Activated CD4-positive, alpha-beta T cell treated with anti-CD3 and anti-CD28 coated beads, Interleukin-2, amount 10 ng/mL, durations not matched to agents 24 days and 14 days (primary cell): ENCODE measurements at regions not wholly inside any gene's neighbourhood (a gene's known extent, or its start where the extent isn't known, plus 50 kb on each side); places are given as distances from the start of the nearest gene placed in this dataset.

ENCODE experiments used
- DNase-seq: peaks from one replicate; pipeline ENCODE4 v3.0.0; 2022
- H3K27ac Mint-ChIP-seq: one replicate; pipeline ENCODE4 v1.8.0; 2022; ENCODE audit warnings: mild to moderate bottlenecking, mixed read lengths
- H3K27me3 Mint-ChIP-seq: one replicate; pipeline ENCODE4 v1.8.0; 2022; ENCODE audit warnings: mixed read lengths
- H3K36me3 Mint-ChIP-seq: one replicate; pipeline ENCODE4 v1.8.0; 2022; ENCODE audit warnings: low read depth, mild to moderate bottlenecking, mixed read lengths
- H3K4me1 Mint-ChIP-seq: one replicate; pipeline ENCODE4 v1.8.0; 2021; ENCODE audit warnings: mixed read lengths
- H3K4me3 Mint-ChIP-seq: one replicate; pipeline ENCODE4 v1.8.0; 2022; ENCODE audit warnings: mild to moderate bottlenecking, moderate library complexity, mixed read lengths
- H3K9me3 Mint-ChIP-seq: one replicate; pipeline ENCODE4 v1.8.0; 2021; ENCODE audit warnings: mixed read lengths
- intact Hi-C: fragments of 100-400 bp; cut with micrococcal nuclease; formaldehyde crosslinking; loops from one replicate; pipeline ENCODE4 v1.15.1; 2023

DNA sequence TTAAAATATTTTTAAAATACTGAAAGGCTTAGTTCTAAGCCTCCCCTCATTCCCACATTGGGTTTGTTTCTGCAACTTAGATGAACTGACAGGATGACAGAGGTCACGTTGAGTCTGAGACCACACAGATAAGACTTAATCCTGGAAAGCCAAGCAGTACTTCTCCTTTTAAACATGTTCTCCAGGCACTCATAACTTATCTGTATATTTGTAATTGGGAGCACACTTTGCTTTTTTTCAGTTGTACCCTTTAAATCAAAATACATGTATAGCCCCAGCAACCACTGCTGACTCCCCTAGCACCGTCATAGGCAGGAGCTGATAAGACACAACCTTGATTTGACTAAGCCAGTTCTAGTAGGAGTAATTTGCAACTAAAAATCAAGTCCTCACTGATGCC, 394.8 kb downstream of the PID1 start:
- intact Hi-C loops = no loop called here
- no peaks in the 10 kb centered on the region for H3K9me3 Mint-ChIP-seq

DNA sequence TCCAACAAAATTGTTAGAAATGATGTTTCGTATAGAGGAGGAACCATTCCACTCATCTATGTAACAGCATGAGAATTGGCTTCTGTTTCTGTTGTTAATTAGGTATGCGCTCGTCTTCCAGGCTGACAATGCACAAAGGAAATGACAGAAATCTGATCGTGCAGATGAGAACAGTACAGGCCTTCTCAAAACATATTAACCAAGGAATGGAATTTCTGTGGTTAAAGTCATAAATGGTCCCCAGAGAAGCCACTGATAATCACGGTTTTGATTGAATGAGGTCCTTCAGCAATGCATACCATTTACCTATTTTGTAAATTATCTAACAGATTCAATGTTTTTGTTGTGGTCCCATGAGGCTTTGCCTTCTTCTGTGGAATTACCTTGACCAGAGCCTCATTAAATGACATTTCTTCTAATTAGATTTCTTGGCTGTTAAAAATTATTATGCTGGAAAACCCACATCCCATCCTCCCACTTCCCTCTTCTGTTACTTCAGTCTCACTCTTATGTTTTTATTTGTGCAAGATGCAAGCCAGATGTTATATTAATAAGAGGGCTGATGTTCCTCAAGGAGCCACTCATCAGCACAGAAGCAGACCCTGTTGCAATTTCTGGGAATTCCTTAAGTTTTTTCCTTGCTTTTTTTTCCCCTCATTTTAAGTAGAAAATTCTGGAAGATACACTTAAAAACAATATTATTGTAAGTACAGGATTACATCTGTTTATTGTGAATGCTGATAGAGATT, 395.8 kb downstream of the PID1 start:
- no peaks in the 10 kb centered on the region for H3K9me3 Mint-ChIP-seq
- H3K36me3 Mint-ChIP-seq = no peaks in the 10 kb centered on the region
- DNase-seq = no peak
- no peak overlapping the region for H3K27ac Mint-ChIP-seq
- no peaks in the 10 kb centered on the region for H3K27me3 Mint-ChIP-seq
- intact Hi-C loops = no loop called here
- H3K4me1 Mint-ChIP-seq = no peaks in the 10 kb centered on the region
- no peak overlapping the region for H3K4me3 Mint-ChIP-seq

More for the DNA sequence above, 394.8 kb downstream of the PID1 start:
- Mint-ChIP-seq H3K4me1 (no peaks in the 10 kb centered on the region), H3K4me3 (no peak overlapping the region), H3K27ac (no peak overlapping the region), H3K27me3 (no peaks in the 10 kb centered on the region), H3K36me3 (no peaks in the 10 kb centered on the region)
- DNase-seq = no peak

DNA sequence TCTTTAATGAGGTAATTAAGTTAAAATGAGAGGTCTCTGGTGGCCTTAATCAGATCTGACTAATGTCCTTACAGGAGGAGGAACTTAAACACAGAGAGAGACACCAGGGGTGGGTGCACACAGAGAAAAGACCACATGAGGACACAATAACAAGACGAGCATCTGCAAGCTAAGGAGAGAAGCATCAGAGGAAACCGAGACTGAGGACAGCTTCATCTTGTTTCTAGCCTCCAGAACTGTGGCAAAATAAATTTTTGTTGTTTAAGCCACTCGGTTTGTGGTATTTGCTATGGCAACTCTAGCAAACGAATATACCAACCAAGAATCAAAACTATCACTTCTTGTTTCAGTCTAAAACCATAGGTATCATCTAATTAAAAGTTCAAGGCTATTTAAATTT, 400.1 kb downstream of the PID1 start:
- no peaks in the 10 kb centered on the region for H3K9me3 Mint-ChIP-seq
- no peak for DNase-seq
- no peaks in the 10 kb centered on the region for H3K4me1 Mint-ChIP-seq
- no peaks in the 10 kb centered on the region for H3K27me3 Mint-ChIP-seq
- H3K27ac Mint-ChIP-seq = no peak overlapping the region
- no peak overlapping the region for H3K4me3 Mint-ChIP-seq
- no peaks in the 10 kb centered on the region for H3K36me3 Mint-ChIP-seq
- intact Hi-C loops = no loop called here

DNA sequence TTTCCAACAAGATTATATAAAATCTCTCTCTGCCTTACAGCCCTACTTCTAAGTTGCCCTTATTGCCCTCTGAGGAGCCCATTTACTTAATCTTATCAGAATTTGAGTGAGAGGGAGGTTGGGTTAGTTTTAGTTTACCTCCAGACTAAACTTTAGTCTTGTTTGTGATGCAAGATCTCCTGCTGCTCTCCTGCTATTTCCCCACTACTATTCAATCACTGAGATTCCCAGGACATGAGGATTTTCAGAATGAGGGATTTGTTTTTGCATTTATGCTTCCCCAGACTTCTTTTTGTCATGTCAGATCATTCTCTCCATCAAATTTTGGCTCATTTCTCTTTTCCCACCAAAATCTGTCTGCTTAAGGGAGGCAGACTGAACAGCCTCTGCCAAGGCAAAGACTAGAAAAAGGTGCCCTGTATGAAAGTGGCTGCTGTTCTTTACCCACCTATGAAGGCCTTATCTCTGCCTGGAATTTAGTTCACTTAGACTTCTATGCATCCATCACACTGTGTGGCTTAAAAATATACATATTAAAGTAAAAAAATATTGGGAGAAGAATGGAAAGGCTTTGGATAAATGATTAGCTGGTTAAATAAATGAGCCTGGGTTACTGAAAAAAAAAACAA, 401.3 kb downstream of the PID1 start:
- no peak for DNase-seq
- no peaks in the 10 kb centered on the region for H3K36me3 Mint-ChIP-seq
- H3K27me3 Mint-ChIP-seq = no peaks in the 10 kb centered on the region
- H3K27ac Mint-ChIP-seq = no peak overlapping the region
- H3K9me3 Mint-ChIP-seq = no peaks in the 10 kb centered on the region
- intact Hi-C loops = no loop called here
- no peaks in the 10 kb centered on the region for H3K4me1 Mint-ChIP-seq
- H3K4me3 Mint-ChIP-seq = no peak overlapping the region

DNA sequence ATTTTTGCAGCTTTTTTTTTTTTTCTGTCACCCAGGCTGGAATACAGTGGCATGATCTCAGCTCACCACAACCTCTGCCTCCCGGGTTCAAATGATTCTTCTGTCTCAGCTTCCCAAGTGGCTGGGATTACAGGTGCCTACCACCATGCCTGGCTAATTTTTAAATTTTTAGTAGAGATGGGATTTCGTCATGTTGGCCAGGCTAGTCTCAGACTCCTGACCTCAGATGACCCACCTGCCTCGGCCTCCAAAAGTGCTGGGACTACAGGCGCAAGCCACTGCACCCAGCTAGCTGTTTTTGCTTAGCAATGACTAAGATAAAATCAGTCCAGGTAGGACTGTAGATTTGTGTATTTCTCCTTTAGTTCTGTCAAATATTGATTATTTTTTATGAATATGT, 403.7 kb downstream of the PID1 start:
- H3K4me1 Mint-ChIP-seq = no peaks in the 10 kb centered on the region
- DNase-seq = no peak
- H3K27me3 Mint-ChIP-seq = no peaks in the 10 kb centered on the region
- intact Hi-C loops = no loop called here
- H3K9me3 Mint-ChIP-seq = no peaks in the 10 kb centered on the region
- H3K27ac Mint-ChIP-seq = no peak overlapping the region
- H3K4me3 Mint-ChIP-seq = no peak overlapping the region
- no peaks in the 10 kb centered on the region for H3K36me3 Mint-ChIP-seq

GRCh38 chr2:228866781-228867180, 404.3 kb downstream of the PID1 start:
- intact Hi-C loops = no loop called here
- Mint-ChIP-seq H3K9me3 (no peaks in the 10 kb centered on the region), H3K27ac (no peak overlapping the region), H3K27me3 (no peaks in the 10 kb centered on the region), H3K4me1 (no peaks in the 10 kb centered on the region), H3K36me3 (no peaks in the 10 kb centered on the region), H3K4me3 (no peak overlapping the region)
- DNase-seq = no peak

DNA sequence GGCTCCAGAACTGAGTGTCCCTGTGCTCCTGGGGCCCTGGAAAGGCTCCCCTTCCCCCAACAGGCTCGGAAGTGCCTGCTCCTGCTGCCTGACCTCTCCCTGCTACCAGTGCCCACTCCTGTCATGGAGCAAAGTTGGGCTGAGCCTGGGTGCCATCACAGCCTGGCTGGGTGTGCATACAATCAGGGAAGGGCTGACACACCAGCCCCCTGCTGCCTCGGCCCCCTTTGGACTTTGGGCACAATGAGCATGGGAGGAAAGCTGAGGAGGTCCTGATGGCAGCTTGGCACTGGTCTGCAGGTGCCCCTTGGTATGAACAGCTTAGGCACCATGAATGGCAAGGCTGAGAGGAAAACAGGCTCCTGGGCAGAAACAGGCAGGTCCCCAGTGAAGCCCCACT, 405.0 kb downstream of the PID1 start:
- Mint-ChIP-seq H3K4me3 (no peak overlapping the region), H3K9me3 (no peaks in the 10 kb centered on the region), H3K27me3 (no peaks in the 10 kb centered on the region), H3K4me1 (no peaks in the 10 kb centered on the region), H3K27ac (no peak overlapping the region), H3K36me3 (no peaks in the 10 kb centered on the region)
- intact Hi-C loops = no loop called here
- DNase-seq = no peak

- H3K27ac Mint-ChIP-seq = no peak overlapping the region
- H3K36me3 Mint-ChIP-seq = no peaks in the 10 kb centered on the region
- H3K4me1 Mint-ChIP-seq = no peaks in the 10 kb centered on the region
- intact Hi-C loops = no loop called here
- DNase-seq = no peak
- peaks cover 2% of the 10 kb centered on the region for H3K9me3 Mint-ChIP-seq
- no peak overlapping the region for H3K4me3 Mint-ChIP-seq
- H3K27me3 Mint-ChIP-seq = no peaks in the 10 kb centered on the region
These were observed 407.0 kb downstream of the PID1 start for GRCh38 chr2:228864131-228864530.

- H3K4me1 Mint-ChIP-seq = no peaks in the 10 kb centered on the region
- H3K36me3 Mint-ChIP-seq = no peaks in the 10 kb centered on the region
- H3K9me3 Mint-ChIP-seq = peaks cover 5% of the 10 kb centered on the region
- no peak for DNase-seq
- no peaks in the 10 kb centered on the region for H3K27me3 Mint-ChIP-seq
- no peak overlapping the region for H3K4me3 Mint-ChIP-seq
- intact Hi-C loops = no loop called here
- H3K27ac Mint-ChIP-seq = no peak overlapping the region
These were observed 410.3 kb downstream of the PID1 start for GRCh38 chr2:228860601-228861285.

DNA sequence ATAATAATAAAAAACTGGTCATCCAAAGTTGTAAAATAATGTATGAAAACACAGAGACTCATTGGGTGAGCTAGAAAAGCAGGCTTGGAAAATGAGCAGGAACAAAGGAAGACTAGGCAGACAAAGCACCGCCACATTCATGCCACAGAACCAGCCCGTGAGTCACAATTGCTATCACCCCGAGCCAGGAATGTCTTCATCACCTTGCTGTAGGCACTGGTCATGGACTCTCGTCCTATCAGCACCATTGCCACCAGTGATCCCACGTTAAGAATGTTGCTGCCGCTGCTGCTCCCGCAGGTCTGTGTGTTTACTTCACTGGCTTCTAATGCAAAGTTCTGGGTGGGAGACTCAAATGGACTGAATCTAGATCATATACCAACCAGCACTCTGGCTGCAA, 417.9 kb downstream of the PID1 start:
- H3K27ac Mint-ChIP-seq = no peak overlapping the region
- H3K9me3 Mint-ChIP-seq = peaks cover 5% of the 10 kb centered on the region
- H3K36me3 Mint-ChIP-seq = no peaks in the 10 kb centered on the region
- H3K27me3 Mint-ChIP-seq = no peaks in the 10 kb centered on the region
- no peak overlapping the region for H3K4me3 Mint-ChIP-seq
- no peaks in the 10 kb centered on the region for H3K4me1 Mint-ChIP-seq
- intact Hi-C loops = no loop called here
- DNase-seq = no peak

- no peaks in the 10 kb centered on the region for H3K36me3 Mint-ChIP-seq
- peaks cover 5% of the 10 kb centered on the region for H3K9me3 Mint-ChIP-seq
- no peak overlapping the region for H3K4me3 Mint-ChIP-seq
- no peak overlapping the region for H3K27ac Mint-ChIP-seq
- no peaks in the 10 kb centered on the region for H3K4me1 Mint-ChIP-seq
- intact Hi-C loops = no loop called here
- DNase-seq = no peak
- H3K27me3 Mint-ChIP-seq = no peaks in the 10 kb centered on the region
These were observed 422.4 kb downstream of the PID1 start for GRCh38 chr2:228848638-228849037.

DNA sequence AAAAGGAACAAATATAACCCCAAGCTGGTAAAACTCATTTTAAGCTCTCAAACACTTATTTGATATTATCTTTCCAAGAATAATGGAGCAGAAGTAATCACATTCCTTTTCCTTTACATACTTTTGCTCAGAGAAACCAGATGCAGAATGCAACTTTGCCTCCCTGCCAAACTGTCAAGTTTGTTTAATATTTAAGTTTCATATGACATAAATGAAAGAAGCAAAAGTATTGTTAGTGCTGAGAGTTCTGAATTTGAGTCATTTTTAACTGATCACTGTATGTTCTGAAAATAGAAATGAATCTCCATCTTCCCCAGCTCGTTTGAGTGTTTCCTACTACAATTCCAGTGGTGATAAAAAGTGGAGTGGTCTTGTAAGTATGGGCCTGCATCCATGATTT, 423.4 kb downstream of the PID1 start:
- no peak for DNase-seq
- no peaks in the 10 kb centered on the region for H3K36me3 Mint-ChIP-seq
- H3K4me1 Mint-ChIP-seq = no peaks in the 10 kb centered on the region
- H3K27ac Mint-ChIP-seq = no peak overlapping the region
- H3K27me3 Mint-ChIP-seq = no peaks in the 10 kb centered on the region
- intact Hi-C loops = no loop called here
- no peak overlapping the region for H3K4me3 Mint-ChIP-seq
- H3K9me3 Mint-ChIP-seq = peaks cover 5% of the 10 kb centered on the region

- DNase-seq = no peak
- H3K36me3 Mint-ChIP-seq = no peaks in the 10 kb centered on the region
- H3K4me3 Mint-ChIP-seq = no peak overlapping the region
- no peaks in the 10 kb centered on the region for H3K9me3 Mint-ChIP-seq
- no peaks in the 10 kb centered on the region for H3K4me1 Mint-ChIP-seq
- no peaks in the 10 kb centered on the region for H3K27me3 Mint-ChIP-seq
- intact Hi-C loops = no loop called here
- H3K27ac Mint-ChIP-seq = no peak overlapping the region
These were observed 424.9 kb downstream of the PID1 start for GRCh38 chr2:228846161-228846560.

DNA sequence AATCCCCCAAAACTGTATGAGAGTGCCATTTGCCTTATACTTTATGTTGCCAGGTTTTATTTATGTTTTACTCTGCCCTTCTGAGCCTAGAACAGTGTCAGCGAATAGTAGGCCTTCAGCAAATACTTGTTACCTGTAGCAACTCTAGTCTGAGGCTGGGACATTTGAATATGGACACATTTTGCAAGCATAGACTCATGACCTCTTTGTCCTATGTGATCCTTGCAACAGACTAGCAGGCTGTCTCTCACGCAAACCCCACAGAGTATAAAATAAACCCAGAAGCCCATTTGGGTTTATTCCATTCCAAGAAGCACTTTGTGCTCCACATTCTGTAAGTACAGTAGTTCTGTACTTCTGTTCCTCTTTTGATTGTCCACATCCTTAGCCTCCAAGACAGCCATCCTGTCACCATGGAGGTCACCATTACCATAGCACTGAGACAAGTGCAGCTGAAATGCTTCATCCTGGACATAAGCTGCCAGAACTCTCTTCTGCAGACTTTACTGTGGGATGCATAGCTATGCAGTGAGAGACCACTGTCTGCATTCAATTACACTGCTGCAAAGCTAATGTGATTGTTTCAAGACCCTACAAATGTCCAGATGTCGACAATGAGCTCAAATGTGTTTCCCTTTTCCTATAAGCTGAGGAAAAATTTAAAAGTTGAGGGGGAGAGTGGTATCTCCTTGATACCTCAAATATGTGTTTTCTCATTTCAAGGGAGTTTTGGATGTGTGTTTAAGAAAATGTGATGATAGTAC, 425.7 kb downstream of the PID1 start:
- no peaks in the 10 kb centered on the region for H3K4me1 Mint-ChIP-seq
- no peak for DNase-seq
- H3K36me3 Mint-ChIP-seq = no peaks in the 10 kb centered on the region
- no peak overlapping the region for H3K27ac Mint-ChIP-seq
- H3K27me3 Mint-ChIP-seq = no peaks in the 10 kb centered on the region
- intact Hi-C loops = no loop called here
- no peak overlapping the region for H3K4me3 Mint-ChIP-seq
- H3K9me3 Mint-ChIP-seq = no peaks in the 10 kb centered on the region
